Osteoblast (primary cell): ENCODE measurements at regions not wholly inside any gene's neighbourhood (a gene's known extent, or its start where the extent isn't known, plus 50 kb on each side); places are given as distances from the start of the nearest gene placed in this dataset.

Experiments
- DNase-seq: peaks from one replicate; pipeline ENCODE4 v3.0.0; 2011; ENCODE audit warnings: low spot score, mixed read lengths; ENCODE audit not compliant: insufficient read length; ENCODE audit errors: missing footprints
- H2AFZ ChIP-seq: 2 replicates; pipeline ENCODE4 v1.6.0; 2011; ENCODE audit warnings: mild to moderate bottlenecking, low read length
- H3K27ac ChIP-seq: 2 replicates; pipeline ENCODE4 v1.5.1; 2011; ENCODE audit warnings: mild to moderate bottlenecking, low read depth, low read length, moderate library complexity
- H3K27me3 ChIP-seq: 2 replicates; pipeline ENCODE4 v1.6.0; 2012; ENCODE audit warnings: mild to moderate bottlenecking, control low read depth, inconsistent platforms, low read length, moderate library complexity; ENCODE audit not compliant: insufficient read depth
- H3K36me3 ChIP-seq: 2 replicates; pipeline ENCODE4 v1.5.1; 2011; ENCODE audit warnings: mild to moderate bottlenecking, low read length, control low read depth, moderate library complexity; ENCODE audit not compliant: insufficient read depth
- H3K4me1 ChIP-seq: 2 replicates; pipeline ENCODE4 v1.5.1; 2011; ENCODE audit warnings: mild to moderate bottlenecking, low read length, control low read depth, moderate library complexity; ENCODE audit not compliant: insufficient read depth
- H3K4me2 ChIP-seq: 2 replicates; pipeline ENCODE4 v1.6.0; 2011; ENCODE audit warnings: mild to moderate bottlenecking, low read length; ENCODE audit not compliant: insufficient read depth
- H3K4me3 ChIP-seq: fragments of 200-600 bp; sonication (generic); 3 replicates; pipeline ENCODE4 v1.5.1; 2012; ENCODE audit warnings: mild to moderate bottlenecking, low read length, inconsistent platforms; ENCODE audit not compliant: insufficient read depth
- H3K79me2 ChIP-seq: 2 replicates; pipeline ENCODE4 v1.6.0; 2012; ENCODE audit warnings: mild to moderate bottlenecking, low read length, control low read depth, inconsistent platforms; ENCODE audit not compliant: insufficient read depth
- H3K9me3 ChIP-seq: 2 replicates; pipeline ENCODE4 v1.5.1; 2011; ENCODE audit warnings: low read depth, low read length, control low read depth
- H4K20me1 ChIP-seq: 2 replicates; pipeline ENCODE4 v1.6.0; 2012; ENCODE audit warnings: mild to moderate bottlenecking, low read length, control low read depth; ENCODE audit not compliant: insufficient read depth
- CTCF ChIP-seq: IDR thresholded peaks from 2 replicates; pipeline ENCODE4 v1.5.1; 2011; ENCODE audit warnings: mild to moderate bottlenecking, low read depth, low read length, moderate library complexity; ENCODE audit errors: extremely low read depth

GRCh38 chr5:174307031-174307408 lies 261.5 kb downstream of the NSG2 start:
- Histone ChIP-seq H3K36me3 (no peaks in the 10 kb centered on the region), H3K4me1 (no peaks in the 10 kb centered on the region), H3K9me3 (no peaks in the 10 kb centered on the region), H3K79me2 (no peaks in the 10 kb centered on the region), H2AFZ (no peak overlapping the region), H4K20me1 (no peaks in the 10 kb centered on the region), H3K27ac (no peak overlapping the region), H3K4me2 (no peak overlapping the region), H3K27me3 (no peaks in the 10 kb centered on the region), H3K4me3 (no peak overlapping the region)
- no peak for TF ChIP-seq CTCF
- DNase-seq, result no peak

- Histone ChIP-seq H3K27ac (no peak overlapping the region), H2AFZ (no peak overlapping the region), H3K36me3 (no peaks in the 10 kb centered on the region), H3K27me3 (no peaks in the 10 kb centered on the region), H3K79me2 (no peaks in the 10 kb centered on the region), H3K4me3 (no peak overlapping the region), H4K20me1 (no peaks in the 10 kb centered on the region), H3K4me1 (no peaks in the 10 kb centered on the region), H3K4me2 (no peak overlapping the region), H3K9me3 (no peaks in the 10 kb centered on the region)
- TF ChIP-seq CTCF, result no peak
- no peak for DNase-seq
Observed at GRCh38 chr5:174307656-174308271, 262.3 kb downstream of the NSG2 start.

DNA sequence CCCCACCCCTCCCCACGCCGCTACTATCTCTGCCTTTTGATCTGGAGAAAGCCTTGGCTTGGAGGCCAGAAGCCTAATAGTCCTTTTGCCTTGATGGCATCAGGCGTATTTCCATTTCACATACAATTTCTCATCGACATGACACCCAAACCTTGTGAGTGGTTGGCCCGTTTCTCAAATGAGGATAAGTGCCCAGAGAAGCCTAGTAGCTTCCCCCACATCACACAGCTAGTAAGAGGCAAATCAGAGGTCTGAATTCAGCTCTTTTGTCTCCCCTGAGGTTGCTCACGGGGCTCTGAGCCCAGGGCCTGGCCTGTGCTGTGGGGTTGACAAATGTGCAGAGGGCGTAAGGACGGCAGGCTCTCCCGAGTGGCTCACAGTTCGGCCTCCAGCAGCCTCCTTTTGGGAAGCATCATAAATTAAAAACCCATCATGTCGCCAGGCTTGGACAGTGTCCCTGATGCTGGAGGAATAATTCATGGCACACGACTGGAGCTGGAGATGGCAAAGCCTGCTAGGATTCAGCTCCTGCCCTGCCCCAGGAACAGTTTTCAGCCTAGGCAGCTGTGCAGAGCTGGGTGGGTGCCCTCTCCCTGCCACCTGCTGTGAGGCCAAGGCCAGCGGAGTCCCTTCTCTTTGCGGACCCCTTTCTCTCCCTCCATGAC lies 263.8 kb downstream of the NSG2 start:
- DNase-seq, result peak; percentile 80
- Histone ChIP-seq H3K4me1 (no peaks in the 10 kb centered on the region), H4K20me1 (no peaks in the 10 kb centered on the region), H3K4me3 (no peak overlapping the region), H3K4me2 (no peak overlapping the region), H3K27ac (no peak overlapping the region), H3K79me2 (no peaks in the 10 kb centered on the region), H3K9me3 (no peaks in the 10 kb centered on the region), H3K27me3 (no peaks in the 10 kb centered on the region), H2AFZ (no peak overlapping the region), H3K36me3 (no peaks in the 10 kb centered on the region)
- TF ChIP-seq CTCF, result no peak

- no peaks in the 10 kb centered on the region for H3K9me3 ChIP-seq
- no peaks in the 10 kb centered on the region for H4K20me1 ChIP-seq
- no peak overlapping the region for H2AFZ ChIP-seq
- H3K4me3 ChIP-seq, result no peak overlapping the region
- H3K27me3 ChIP-seq, result no peaks in the 10 kb centered on the region
- no peak overlapping the region for H3K27ac ChIP-seq
- DNase-seq, result no peak
- H3K4me2 ChIP-seq, result no peak overlapping the region
- no peak for TF ChIP-seq CTCF
- H3K79me2 ChIP-seq, result no peaks in the 10 kb centered on the region
- no peaks in the 10 kb centered on the region for H3K4me1 ChIP-seq
- H3K36me3 ChIP-seq, result no peaks in the 10 kb centered on the region
Observed at GRCh38 chr5:174310243-174310642, 264.7 kb downstream of the NSG2 start.
